ENCODE measurements at regions not wholly inside any gene's neighbourhood (a gene's known extent, or its start where the extent isn't known, plus 50 kb on each side); places are given as distances from the start of the nearest gene placed in this dataset.
"Not testable (repeated sequence)": the region's sequence is repeated elsewhere in the genome, so short reads cannot be mapped to it uniquely, and the experiment has no call there.

DNA sequence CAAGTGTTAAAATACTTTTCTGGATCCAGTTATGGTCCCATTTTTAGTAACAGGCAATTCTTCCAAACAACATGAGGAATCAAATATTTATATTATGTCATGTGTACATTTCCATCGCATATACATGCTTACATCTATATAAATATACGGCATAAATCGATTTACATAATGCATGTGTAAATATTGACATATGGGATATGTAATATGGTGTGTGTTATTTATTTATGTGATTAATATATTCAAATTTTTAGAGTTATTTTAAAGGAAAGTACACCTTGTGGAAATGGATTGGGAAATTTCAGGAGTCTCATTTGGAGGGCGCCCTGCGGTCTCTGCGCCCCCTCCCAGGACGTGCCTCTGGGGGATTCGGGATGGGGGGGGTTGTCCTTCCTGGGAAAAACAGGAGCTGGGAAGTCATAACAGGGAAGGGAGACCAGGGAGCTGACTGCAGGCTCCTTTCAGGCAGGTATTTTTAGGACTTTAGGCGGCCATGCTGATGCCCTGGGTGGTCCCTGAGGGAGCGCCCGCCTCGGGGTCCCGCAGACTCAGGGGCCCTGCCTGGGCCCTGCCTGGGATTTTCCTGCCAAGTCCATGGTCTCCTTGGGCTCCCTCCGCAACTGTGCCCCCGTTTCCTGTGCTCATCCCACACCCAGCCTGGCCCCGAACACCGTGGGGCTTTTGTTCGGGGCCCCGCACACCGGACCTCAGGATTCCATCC is 82.7 kb upstream of the SFSWAP start:
- Mint-ChIP-seq H3K36me3 (no peaks in the 10 kb centered on the region), H3K4me3 (peak overlapping the region in 4 of 5 donors; percentile 42 to 79 (median 50)), H3K9me3 (peaks cover 3 to 17% (median 7%) of the 10 kb centered on the region in 6 donors), H3K4me1 (peaks cover 62 to 72% of the 10 kb centered on the region in 2 donors), H3K27ac (peak overlapping the region in 5 of 6 donors; percentile 70 to 93 (median 88)), H3K27me3 (ENCODE audit: low read depth in 3 of 3) (peaks cover 37 to 50% (median 48%) of the 10 kb centered on the region in 3 donors)
- no peak for DNase-seq

DNA sequence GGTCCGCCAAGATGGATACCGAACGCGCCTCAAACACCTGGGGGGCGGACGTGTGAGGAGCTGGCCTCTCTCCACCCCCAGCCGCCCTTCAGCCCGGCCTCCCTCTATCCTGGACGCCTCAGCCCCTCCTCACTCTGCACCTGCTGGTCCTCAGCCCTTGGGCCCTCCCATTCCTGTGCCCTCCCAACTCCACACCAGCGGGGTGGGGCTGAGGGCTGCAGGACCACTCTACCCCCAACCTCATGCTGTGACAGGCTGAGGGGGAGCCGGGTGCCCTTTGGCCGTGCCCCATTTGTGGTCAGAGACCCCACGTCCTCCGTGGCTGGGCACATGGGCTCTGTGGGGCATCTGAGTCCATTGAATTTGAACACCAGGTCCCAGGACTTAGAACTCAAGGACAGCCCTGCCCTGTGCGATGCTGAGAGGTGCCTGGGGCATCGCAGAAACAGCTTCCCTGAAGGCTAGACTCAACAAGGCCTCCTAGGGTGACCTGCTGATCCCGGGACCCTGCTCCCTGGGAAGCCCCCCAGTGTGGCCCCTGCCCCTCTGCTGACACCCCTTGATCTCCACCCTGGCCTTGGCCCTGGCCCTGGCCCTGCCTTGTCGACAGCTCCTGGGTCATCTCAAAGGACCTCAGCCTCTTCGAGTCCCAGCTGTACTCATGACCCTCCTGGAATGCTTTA is 82.0 kb upstream of the SFSWAP start:
- Mint-ChIP-seq H3K9me3 (peaks cover 3 to 17% (median 7%) of the 10 kb centered on the region in 6 donors), H3K27ac (peak overlapping the region in 2 of 6 donors; percentile 44 to 85), H3K27me3 (ENCODE audit: low read depth in 3 of 3) (peaks cover 37 to 50% (median 47%) of the 10 kb centered on the region in 3 donors), H3K4me1 (peaks cover 68 to 75% of the 10 kb centered on the region in 2 donors), H3K4me3 (peak overlapping the region in 3 of 5 donors; percentile 12 to 36 (median 14)), H3K36me3 (no peaks in the 10 kb centered on the region)
- no peak for DNase-seq

DNA sequence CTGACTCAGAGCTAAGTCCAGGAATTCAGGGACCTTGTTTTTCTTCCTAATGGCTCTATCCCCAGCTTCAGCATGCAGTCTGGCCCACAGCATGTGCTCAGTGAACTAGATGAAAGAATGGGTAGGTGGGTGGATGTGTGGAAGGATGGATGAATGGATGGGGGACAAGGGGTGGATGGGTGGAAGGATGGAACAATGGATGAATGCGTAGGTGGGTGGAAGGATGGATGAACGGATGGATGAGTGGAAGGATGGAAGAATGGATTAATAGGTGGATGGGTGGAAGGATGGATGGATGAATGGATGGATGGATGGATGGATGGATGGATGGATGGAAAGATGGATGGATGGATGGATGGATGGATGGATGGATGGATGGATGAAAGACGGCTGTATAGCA is 79.7 kb upstream of the SFSWAP start:
- DNase-seq, result no peak
- Mint-ChIP-seq H3K4me3 (peak overlapping the region; percentile 71 to 86 (median 85)), H3K27ac (peak overlapping the region in 3 of 6 donors; percentile 5 to 66 (median 63)), H3K36me3 (no peaks in the 10 kb centered on the region), H3K9me3 (peaks cover 2 to 8% (median 6%) of the 10 kb centered on the region in 6 donors), H3K4me1 (peaks cover 63 to 65% of the 10 kb centered on the region in 2 donors), H3K27me3 (ENCODE audit: low read depth in 3 of 3) (peaks cover 23 to 34% (median 32%) of the 10 kb centered on the region in 3 donors)

DNA sequence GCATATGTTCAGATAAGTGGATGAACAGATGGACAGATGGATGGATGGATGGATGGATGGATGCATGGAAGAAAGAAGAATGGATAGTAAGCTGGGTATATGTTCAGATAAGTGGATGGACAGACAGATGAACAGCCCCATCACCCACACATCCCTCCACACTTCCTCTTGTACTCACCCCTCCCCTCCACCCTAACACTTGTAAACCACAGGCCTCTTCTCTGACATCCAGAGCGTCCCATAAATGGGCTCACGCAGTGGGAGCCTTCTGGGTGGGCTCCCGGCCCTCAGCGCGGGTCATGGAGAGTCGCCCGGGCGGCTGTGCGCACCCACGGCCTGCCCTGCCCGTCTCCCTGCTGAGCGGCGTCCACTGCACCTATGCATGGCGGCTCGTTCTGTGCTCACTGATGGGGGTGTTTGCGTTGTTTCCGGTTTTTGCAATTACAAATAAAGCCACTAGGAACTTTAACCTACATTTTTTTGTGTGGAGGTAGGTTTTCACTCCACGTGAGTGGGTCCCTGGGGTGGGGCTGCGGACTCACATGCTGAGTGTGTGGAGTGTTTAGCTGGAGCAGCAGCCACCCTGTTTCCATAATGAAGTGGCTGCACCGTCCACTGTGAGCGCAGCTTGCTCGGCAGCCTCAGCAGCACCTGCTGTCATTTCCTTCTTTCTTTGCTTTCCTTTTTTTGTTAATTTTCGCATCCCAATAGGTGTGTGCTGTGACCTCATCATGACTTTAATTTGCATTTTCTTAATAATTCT is 78.8 kb upstream of the SFSWAP start:
- Mint-ChIP-seq H3K27me3 (ENCODE audit: low read depth in 3 of 3) (peaks cover 19 to 30% (median 29%) of the 10 kb centered on the region in 3 donors), H3K27ac (peak overlapping the region in 5 of 6 donors; percentile 31 to 73 (median 63)), H3K4me3 (peak overlapping the region; percentile 71 to 86 (median 85)), H3K4me1 (peaks cover 60 to 65% of the 10 kb centered on the region in 2 donors)
- DNase-seq, result peak; percentile 40 to 52 (median 45)
- H3K9me3 Mint-ChIP-seq, H3K36me3 Mint-ChIP-seq: not testable (repeated sequence)

DNA sequence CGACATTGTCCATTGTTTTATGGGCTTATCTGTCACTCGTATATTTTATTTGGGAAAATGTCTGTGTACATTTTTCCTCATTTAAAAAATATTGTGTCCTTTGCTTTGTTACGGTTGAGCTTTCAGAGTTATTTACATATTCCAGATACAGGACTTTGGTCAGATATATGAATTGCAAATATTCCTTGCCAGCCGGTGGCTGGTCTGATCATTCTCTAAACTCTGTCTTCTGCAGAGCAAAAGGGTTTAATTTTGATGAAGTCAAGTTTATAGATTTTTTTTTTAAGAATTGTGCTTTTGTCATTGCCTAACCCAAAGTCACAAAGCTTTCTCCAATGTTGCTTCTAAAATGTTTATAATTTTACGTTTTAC is 78.3 kb upstream of the SFSWAP start:
- H3K36me3 Mint-ChIP-seq, DNase-seq, H3K9me3 Mint-ChIP-seq: not testable (repeated sequence)
- H3K27ac Mint-ChIP-seq, result peak overlapping the region in 5 of 6 donors; percentile 31 to 73 (median 63)
- peaks cover 59 to 65% of the 10 kb centered on the region in 2 donors for H3K4me1 Mint-ChIP-seq
- peak overlapping the region; percentile 71 to 86 (median 85) for H3K4me3 Mint-ChIP-seq
- peaks cover 17 to 28% (median 26%) of the 10 kb centered on the region in 3 donors for H3K27me3 Mint-ChIP-seq (ENCODE audit: low read depth in 3 of 3)

DNA sequence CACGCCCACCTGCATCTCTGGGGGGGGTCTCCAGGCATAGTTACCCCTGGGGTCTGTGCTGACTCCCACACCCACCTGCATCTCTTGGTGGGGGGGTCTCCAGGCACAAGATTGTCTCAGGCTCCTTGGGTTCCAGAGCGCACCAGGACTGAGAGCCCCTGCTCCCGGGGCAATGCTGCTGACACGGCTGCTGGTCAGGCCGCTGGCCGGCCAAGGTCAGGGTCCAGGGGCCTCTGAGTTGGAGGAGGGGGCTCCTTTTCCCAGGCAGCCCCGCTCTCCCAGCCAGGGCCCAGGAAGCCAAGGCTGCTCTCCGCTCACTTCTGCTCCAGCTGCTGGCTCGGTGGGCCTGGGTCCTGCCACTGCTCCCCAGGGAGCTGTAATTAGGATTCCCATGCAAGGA is 77.3 kb upstream of the SFSWAP start:
- not testable (repeated sequence) for H3K27ac Mint-ChIP-seq, H3K36me3 Mint-ChIP-seq, DNase-seq, H3K4me3 Mint-ChIP-seq, H3K9me3 Mint-ChIP-seq
- Mint-ChIP-seq H3K27me3 (ENCODE audit: low read depth in 3 of 3) (peaks cover 13 to 22% (median 21%) of the 10 kb centered on the region in 3 donors), H3K4me1 (peaks cover 54 to 66% of the 10 kb centered on the region in 2 donors)

DNA sequence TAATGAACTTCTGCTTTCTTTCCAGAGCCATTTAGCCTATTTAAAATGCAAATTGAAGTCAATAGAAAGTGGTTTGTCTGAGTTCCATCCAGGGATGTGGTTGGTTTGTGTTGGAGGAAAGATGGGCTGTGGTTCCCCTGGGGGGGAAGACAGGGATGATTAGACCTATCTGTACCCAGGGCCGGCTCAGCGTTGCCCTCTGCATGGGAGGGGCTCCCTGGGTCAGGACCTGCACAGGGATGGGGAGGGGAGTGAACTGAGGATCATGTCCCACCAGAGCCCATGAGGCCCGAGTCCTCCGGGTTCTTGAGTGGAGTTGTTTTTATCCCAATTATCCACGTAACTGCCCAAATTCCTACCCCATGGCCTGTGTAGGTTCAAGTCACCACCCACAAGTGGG is 76.9 kb upstream of the SFSWAP start:
- peaks cover 0 to 2% (median 0%) of the 10 kb centered on the region in 6 donors for H3K9me3 Mint-ChIP-seq
- H3K4me3 Mint-ChIP-seq, result no peak overlapping the region
- no peaks in the 10 kb centered on the region for H3K36me3 Mint-ChIP-seq
- no peak overlapping the region for H3K27ac Mint-ChIP-seq
- peaks cover 13 to 18% (median 16%) of the 10 kb centered on the region in 3 donors for H3K27me3 Mint-ChIP-seq (ENCODE audit: low read depth in 3 of 3)
- no peak for DNase-seq
- peaks cover 51 to 63% of the 10 kb centered on the region in 2 donors for H3K4me1 Mint-ChIP-seq

DNA sequence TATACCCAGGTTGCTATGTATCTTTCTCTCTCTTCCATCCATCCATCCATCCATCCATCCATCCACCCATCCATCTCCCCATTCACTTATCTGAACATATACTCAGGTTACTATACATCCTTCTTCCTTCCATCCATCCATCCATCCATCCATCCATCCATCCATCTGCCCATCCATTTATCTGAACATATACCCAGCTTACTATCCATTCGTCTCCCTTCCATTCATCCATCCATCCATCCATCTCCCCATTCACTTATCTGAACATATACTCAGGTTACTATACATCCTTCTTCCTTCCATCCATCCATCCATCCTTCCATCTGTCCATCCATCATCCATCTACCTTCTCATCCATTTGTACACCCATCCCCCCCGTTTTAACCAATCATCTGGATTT is 75.9 kb upstream of the SFSWAP start:
- Mint-ChIP-seq H3K4me3 (peak overlapping the region in 1 of 5 donors; percentile 33), H3K4me1 (peaks cover 41 to 55% of the 10 kb centered on the region in 2 donors), H3K27me3 (ENCODE audit: low read depth in 3 of 3) (peaks cover 7 to 12% (median 8%) of the 10 kb centered on the region in 3 donors)
- H3K27ac Mint-ChIP-seq, DNase-seq, H3K36me3 Mint-ChIP-seq, H3K9me3 Mint-ChIP-seq: not testable (repeated sequence)

DNA sequence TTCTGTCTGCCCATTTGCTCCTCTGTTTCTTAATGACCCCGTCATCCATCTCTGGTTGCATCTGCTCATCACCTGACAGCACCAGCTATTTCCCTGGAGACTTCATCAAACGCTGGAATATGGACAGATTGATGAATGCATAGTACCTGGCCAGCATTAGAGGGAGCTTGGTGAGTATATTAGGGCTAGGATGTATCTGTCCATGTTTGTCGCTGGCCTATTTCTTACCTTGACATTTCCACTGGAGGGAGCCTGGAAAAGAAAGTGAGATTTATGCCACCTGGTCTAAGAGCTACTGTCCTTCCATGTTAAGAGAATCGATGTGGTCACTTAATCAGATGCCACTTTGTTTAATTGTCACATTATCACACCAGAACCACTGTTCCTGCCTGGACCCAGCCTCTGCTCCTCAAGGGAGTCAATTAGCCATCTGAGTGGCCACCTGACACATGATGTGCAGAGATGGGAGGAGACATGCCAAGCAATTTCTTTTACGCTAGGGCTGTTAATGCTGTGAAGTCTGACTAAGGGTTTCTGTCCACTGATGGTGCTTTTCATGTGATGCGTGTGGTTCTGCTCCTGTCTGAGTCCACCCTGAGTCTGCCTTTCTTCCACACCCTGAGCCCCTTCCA is 75.3 kb upstream of the SFSWAP start:
- no peak overlapping the region for H3K27ac Mint-ChIP-seq
- DNase-seq, result no peak
- H3K4me3 Mint-ChIP-seq, result no peak overlapping the region
- peaks cover 4 to 8% (median 4%) of the 10 kb centered on the region in 3 donors for H3K27me3 Mint-ChIP-seq (ENCODE audit: low read depth in 3 of 3)
- H3K36me3 Mint-ChIP-seq, result no peaks in the 10 kb centered on the region
- no peaks in the 10 kb centered on the region for H3K9me3 Mint-ChIP-seq
- H3K4me1 Mint-ChIP-seq, result peaks cover 35 to 49% of the 10 kb centered on the region in 2 donors

DNA sequence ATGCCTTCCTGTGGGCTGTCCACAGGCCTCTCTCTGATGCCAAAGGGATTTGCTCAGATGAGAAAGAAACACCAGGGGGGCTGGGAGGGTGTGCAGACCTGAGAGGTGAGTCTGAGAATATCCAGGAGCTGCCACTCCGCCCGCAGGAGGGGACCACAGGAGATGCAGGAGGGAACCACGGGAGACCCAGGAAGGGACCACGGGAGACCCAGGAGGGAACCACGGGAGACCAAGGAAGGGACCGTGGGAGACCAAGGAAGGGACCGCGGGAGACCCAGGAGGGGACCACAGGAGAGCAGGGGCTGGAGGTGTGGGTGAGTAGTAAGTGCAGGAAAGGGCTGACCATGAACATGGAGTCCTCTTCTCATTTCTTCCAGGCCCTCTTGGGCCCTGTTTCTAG is 74.6 kb upstream of the SFSWAP start:
- no peak overlapping the region for H3K27ac Mint-ChIP-seq

DNA sequence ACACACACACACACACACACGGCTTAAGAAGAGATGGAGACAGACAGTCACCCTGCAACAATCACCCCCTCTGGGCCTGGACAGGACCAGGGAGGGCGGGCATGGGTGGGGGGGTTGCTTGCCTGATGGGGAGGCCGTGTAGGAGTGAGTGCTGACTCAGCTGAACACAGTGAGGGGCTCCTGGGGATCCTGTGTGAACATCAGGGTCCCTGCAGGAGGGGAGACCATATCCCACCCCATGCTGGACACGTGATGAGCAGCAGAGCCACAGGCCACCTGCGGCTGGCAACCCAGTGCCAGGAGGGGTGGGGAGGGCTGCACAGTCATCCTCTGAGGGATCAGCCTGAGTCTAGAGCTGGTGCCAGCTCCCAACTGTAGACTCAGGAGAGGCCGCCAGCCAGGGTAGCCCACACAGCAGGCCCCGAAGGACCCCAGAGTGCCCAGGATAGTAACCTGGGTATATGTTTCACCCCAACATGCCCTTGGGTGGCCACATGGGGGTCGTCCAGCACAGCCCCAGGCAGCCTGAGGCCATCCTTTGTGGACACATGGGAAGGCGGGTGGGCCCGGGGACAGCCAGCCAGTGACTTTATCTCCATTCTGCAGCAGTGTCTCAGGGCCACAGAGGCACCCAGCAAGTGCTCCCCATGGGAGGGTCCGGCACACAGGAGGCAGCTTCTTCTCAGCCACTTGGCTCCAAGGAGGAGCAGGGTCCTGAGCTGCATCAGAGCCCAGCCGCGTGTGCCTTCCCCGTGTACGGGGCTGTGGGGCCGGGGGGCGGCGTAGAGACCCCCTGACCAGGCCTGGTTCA is 73.7 kb upstream of the SFSWAP start:
- Mint-ChIP-seq H3K9me3 (no peaks in the 10 kb centered on the region), H3K27ac (no peak overlapping the region), H3K4me1 (peaks cover 20 to 33% of the 10 kb centered on the region in 2 donors)

More for the DNA sequence above, 74.6 kb upstream of the SFSWAP start:
- Mint-ChIP-seq H3K4me3 (no peak overlapping the region), H3K4me1 (peaks cover 28 to 42% of the 10 kb centered on the region in 2 donors), H3K9me3 (no peaks in the 10 kb centered on the region), H3K36me3 (no peaks in the 10 kb centered on the region), H3K27me3 (ENCODE audit: low read depth in 3 of 3) (peaks cover 2 to 7% (median 4%) of the 10 kb centered on the region in 3 donors)
- no peak for DNase-seq

DNA sequence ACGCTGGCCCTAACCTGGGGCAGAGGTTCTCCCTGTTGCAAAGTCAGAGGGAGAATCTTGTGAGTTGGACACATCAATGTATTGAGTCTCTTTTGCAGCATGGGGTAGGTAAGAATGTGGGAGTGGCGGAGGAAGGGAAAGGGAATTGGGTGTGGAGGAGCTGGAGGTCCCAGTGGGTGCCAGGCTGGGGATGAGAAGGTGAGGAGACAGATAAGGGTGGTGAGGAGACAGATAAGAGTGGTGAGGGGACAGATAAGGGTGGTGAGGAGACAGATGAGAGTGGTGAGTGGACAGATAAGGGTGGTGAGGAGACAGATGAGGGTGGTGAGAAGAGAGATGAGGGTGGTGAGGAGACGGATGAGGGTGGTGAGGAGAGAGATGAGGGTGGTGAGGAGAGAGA is 72.9 kb upstream of the SFSWAP start:
- Mint-ChIP-seq H3K9me3 (no peaks in the 10 kb centered on the region), H3K27me3 (ENCODE audit: low read depth in 3 of 3) (peaks cover under 1 to 1% (median 1%) of the 10 kb centered on the region in 3 donors), H3K27ac (peak overlapping the region in 1 of 6 donors; percentile 64), H3K4me1 (peaks cover 11 to 25% of the 10 kb centered on the region in 2 donors), H3K36me3 (peaks cover 0 to under 1% (median 0%) of the 10 kb centered on the region in 3 donors), H3K4me3 (no peak overlapping the region)
- DNase-seq, result no peak

More for the DNA sequence above, 73.7 kb upstream of the SFSWAP start:
- Mint-ChIP-seq H3K4me3 (no peak overlapping the region), H3K27me3 (ENCODE audit: low read depth in 3 of 3) (peaks cover 1 to 5% (median 3%) of the 10 kb centered on the region in 3 donors), H3K36me3 (no peaks in the 10 kb centered on the region)
- no peak for DNase-seq

Data from immature natural killer cell (primary cell).